ENCODE measurements at regions not wholly inside any gene's neighbourhood (a gene's known extent, or its start where the extent isn't known, plus 50 kb on each side); places are given as distances from the start of the nearest gene placed in this dataset.

DNA sequence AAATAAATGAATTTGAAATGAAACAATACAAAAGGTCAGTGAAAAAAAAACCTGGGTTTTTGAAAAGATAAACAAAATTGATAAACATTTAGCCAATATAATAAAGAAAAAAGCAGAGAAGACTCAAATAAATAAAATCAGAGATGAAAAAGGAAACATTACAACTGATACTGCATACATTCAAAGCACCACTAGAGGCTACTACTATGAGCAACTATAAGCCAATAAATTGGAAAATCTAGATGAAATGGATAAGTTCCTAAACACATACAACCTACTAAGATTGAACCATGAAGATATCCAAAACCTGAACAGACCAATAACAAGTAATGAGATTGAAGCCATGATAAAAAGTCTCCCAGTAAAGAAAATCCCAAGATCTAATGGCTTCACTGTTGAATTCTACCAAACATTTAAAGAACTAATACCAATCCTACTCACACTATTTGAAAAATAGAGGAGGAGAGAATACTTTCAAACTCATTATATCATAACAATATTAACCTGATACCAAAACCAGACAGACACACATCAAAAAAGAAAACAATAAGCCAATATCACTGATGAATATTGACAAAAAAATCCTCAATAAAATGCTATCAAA lies 80.8 kb upstream of the CERS6 start:
- no peak for DNase-seq (ENCODE audit: low spot score)

DNA sequence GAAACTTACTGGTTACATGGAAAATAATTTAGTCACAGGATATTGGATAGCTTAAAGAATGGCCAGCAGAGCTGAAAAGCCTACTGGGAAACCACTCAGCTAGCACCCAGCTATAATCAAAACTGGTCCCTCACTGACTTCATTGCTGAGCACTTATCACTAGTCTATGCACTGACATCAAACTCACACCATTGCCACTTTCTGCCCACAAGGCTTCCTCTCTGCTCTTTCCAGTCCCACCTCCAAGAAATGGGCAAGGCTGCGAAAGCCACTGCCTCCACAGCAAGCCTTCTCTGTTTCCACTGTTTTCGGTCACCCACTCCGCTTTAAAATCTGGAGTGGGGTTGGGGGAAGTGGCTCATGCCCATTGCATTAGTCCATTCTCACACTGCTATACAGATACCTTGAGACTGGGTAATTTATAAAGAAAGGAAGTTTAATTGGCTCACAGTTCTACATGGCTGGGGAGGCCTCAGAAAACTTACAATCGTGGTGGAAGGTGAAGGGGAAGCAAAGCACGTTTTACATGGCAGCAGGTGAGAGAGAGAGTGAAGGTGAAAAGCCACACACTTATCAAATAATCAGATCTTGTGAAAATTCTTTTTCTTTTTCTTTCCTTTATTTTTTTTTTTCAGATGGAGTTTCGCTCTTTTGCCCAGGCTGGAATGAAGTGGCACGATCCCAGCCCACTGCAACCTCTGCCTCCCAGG lies 77.0 kb upstream of the CERS6 start:
- DNase-seq (ENCODE audit: low spot score): no peak

DNA sequence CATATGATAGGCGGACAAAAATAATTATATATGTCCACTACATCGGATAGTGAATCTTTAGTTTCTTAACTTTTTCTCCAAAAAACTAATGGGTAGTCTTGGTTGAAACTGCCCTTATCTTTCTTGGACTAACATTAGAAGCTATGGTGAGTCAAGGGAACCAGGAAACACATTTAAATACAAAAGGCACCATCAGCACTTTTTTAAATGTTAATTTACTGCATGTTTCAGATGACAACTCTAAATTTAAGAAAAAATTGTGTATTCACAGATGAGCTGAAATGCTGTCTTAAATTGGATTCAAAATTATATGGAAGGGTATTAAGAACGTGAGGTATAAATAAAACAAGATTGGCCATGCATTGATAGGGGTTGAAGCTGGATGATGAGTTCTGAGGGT lies 75.6 kb upstream of the CERS6 start:
- DNase-seq (ENCODE audit: low spot score): no peak

DNA sequence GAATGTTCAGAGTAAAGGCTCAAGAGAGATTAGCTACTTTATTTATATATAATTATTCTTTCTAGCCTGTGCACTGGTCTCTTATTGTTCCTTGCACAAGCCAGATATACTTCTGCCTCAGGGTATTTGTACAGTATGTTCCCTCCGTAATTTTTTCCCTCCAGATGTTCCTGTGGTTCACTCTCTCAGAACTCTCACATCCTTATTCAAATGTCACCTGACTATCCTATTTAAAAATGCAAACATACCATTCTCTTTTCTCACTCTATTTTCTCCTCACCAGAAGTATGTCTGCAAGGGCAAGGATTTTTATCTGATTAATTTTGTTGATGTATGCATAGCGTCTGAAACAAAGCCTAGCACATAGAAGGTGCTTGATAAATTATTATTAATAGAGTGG lies 64.0 kb upstream of the CERS6 start:
- DNase-seq (ENCODE audit: low spot score): no peak

DNA sequence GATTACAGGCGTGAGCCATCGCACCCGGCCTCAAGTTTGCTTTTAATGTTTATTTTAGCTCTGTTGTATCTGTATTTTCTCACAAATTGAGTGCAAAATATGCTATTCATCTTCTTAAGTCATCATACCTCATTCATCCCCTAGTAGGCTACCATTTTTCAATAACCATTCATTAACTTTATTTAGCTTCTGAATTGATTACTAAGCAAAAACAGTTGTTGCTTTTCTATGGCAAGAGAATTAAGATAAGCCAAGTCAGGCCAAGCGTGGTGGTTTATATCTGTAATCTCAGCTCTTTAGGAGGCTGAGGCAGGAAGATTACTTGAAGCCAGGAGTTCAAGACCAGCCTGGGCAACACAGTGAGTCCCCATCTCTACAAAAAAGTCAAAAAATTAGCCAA lies 63.3 kb upstream of the CERS6 start:
- no peak for DNase-seq (ENCODE audit: low spot score)

DNA sequence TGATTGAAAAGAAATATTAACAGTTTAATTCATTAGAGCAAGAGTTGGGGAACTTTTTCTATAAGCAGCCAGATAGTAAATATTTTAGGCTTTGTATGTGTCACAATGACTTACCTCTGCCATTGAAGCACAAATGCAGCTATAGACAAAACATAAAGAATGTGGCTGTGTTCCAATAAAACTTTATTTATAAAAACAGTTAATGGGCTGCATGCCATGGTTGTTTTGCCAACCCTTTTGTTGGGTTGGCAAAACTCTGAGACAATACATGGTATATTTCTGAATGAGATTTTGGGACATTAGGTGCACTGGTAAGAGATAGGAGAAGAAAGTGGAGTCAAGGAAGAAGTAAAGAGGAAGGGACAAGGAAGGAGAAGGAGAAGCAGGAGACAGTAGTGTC lies 61.8 kb upstream of the CERS6 start:
- no peak for DNase-seq (ENCODE audit: low spot score)

DNA sequence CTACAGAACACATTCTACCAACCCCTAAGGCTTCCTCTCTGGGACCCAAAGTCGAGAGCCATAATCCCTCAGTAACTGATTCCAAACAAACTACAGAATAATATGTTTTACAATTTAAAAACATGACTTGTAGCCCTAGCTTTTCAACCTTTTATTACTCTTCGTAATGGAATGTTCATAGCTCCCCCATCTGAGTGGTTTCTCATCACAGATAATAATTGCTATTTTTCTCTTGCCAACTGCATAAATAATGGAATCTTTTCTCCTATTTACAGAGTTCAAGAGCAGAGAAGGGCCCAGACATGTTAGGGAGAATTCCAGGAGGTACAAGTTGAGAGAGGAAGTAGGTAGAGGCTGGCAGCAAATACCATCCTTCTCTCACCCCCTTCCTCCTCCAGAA lies 59.9 kb upstream of the CERS6 start:
- peak; percentile 18 for DNase-seq (ENCODE audit: low spot score)

DNA sequence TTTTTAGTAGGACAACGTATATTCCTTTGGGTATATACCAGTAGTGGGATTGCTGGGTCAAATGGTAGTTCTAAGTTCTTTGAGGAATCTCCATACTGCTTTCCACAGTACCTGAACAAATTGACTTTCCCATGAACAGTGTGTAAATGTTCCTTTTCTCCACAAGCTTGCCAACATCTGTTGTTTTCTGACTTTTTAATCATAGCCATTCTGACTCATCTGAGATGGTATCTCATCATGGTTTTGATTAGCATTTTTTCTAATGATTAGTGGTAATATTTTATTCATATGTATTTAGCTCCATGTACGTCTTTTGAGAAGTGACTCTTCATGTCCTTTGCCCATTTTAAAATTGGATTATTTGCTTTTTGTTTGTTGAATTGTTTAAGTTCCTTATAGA lies 58.4 kb upstream of the CERS6 start:
- DNase-seq (ENCODE audit: low spot score): no peak

DNA sequence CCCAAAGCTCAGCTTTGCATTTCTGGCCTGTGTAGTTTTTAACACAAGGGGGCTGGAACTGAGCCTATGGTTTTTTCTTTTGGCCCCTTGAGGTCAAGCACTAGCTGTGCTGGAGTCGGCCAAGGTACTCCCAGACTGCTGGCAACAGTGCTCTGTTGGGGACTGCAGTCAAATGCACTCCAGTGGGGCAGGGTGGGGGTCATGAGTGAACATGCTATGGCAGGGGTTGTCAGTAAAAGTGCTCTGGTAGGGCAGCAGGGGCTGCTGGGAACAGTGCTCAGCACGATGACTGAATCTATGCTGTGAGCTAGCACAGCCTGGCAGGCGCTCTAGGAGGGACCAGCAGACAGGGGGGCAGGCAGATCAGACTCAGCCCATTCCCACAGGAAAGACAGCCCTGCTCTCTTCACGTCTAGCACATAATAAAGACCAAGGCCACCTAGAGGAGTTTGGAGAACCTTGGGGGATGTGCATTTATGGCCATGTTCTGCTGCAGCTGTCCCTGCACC lies 55.0 kb upstream of the CERS6 start:
- no peak for DNase-seq (ENCODE audit: low spot score)

DNA sequence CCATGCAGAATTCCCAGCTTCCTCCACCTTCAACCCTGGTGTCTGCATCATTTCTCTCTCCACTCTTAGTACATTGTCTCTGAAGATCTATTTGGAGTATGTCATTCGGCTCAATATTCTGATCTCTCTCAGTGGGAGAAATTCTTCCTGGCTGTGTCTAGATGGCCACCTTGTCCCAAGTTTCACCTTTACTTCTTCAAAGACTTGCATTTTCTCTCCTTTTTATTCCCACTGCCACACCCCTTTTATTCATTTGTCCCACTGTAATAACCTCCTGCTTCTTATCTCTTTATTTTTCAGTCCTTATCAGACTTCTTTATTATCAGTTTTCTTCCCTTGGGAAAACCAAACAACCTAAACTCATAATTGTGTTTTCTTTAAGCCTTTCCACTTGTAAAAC lies 54.3 kb upstream of the CERS6 start:
- no peak for DNase-seq (ENCODE audit: low spot score)

DNA sequence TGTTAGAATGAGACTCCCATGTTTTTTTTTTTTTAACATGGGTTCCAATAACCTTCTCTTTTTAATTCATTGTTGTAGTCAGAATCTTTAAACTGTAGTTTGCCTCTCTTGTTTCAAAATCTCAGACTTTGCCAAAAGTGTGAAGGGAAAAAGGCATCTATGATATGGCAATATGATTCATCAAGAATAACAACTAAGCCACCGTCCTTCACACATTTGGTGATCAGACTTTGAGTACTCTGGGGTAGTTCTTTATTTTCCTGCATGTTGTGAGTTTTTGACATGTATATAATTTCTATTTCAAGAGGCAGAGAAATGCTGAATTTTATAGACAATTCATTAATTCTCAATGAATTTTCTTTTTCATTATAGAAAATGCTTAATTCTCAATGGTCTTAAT lies 53.5 kb upstream of the CERS6 start:
- no peak for DNase-seq (ENCODE audit: low spot score)

DNA sequence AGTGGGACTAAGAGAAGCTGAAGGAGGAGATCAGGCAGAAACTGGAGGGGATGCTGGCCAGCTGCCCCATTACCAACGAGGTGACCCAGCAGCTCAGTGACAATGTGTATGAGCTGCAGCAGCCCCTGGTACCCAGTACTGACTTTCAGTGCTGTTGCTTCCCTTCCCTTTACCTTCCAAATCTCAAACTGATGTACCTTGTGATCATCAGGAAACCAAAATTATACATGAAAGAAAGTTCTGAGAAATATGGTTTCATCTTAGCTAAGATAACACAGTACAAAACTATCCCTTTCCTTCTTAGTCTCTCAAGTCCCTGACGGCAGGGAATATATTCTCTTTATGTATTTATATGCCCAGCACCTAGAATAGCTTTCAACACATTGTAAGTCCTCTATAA lies 52.3 kb upstream of the CERS6 start:
- no peak for DNase-seq (ENCODE audit: low spot score)

DNA sequence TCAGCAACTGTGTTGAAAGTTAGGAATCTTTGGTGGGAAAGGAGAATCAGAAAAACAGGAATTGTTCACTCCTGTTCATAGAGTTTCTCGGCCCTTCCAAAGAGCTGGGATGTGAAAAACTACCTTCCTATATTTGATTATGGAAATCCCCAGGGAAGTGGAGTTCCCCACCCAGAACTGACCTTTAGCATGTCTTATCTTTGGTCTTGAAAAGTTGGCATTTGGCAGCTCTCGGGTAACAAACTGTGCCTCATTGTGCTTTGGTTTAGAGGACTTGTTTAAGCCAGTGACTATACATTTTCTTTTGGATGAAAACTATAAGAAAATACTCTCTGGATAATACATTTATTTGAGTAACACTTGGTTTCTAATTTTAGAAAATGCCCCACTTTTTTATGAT lies 51.3 kb upstream of the CERS6 start:
- DNase-seq (ENCODE audit: low spot score): no peak
